Lower lobe of right lung (tissue), 2 donors: ENCODE measurements at regions not wholly inside any gene's neighbourhood (a gene's known extent, or its start where the extent isn't known, plus 50 kb on each side); places are given as distances from the start of the nearest gene placed in this dataset.

Source experiments
- ATAC-seq, 2 donors: fragments of 200-7000 bp; cut with Tn5 transposase; one replicate each; pipeline ENCODE4 v1.9.1; 2020 to 2022; ENCODE audit warnings: mild to moderate bottlenecking in 2 of 2, moderate library complexity in 2 of 2
- DNase-seq: peaks from one replicate; pipeline ENCODE4 v3.0.0-alpha.2; 2020
- H3K27ac ChIP-seq: fragments of 200-600 bp; one replicate; pipeline ENCODE4 v1.8.0; 2022
- H3K27me3 ChIP-seq: fragments of 200-600 bp; one replicate; pipeline ENCODE4 v1.8.0; 2022; ENCODE audit warnings: low read depth
- H3K36me3 ChIP-seq: fragments of 200-600 bp; one replicate; pipeline ENCODE4 v1.8.0; 2022; ENCODE audit warnings: mild to moderate bottlenecking
- H3K4me1 ChIP-seq: fragments of 200-600 bp; one replicate; pipeline ENCODE4 v1.8.0; 2022
- H3K4me3 ChIP-seq: fragments of 200-600 bp; one replicate; pipeline ENCODE4 v1.8.0; 2022; ENCODE audit warnings: mild to moderate bottlenecking
- H3K9me3 ChIP-seq: fragments of 200-600 bp; one replicate; pipeline ENCODE4 v1.8.0; 2022
- intact Hi-C: fragments of 100-400 bp; cut with DNase I; formaldehyde crosslinking; loops from one replicate; pipeline ENCODE4 v1.11.0; 2022
- TF ChIP-seq, protein P1 (sequence below): fragments of 200-600 bp; IDR thresholded peaks from one replicate; pipeline ENCODE4 v1.8.0; 2022; ENCODE audit warnings: antibody characterized with exemption, mild to moderate bottlenecking
- donor health status: DM: no; HTN: yes; CAD: no; lungs with severe emphysema.

GRCh38 chr14:97791072-97791471 is 993.9 kb downstream of the VRK1 start:
- Histone ChIP-seq H3K4me1 (no peaks in the 10 kb centered on the region), H3K9me3 (no peaks in the 10 kb centered on the region), H3K4me3 (no peak overlapping the region), H3K36me3 (no peaks in the 10 kb centered on the region), H3K27me3 (no peaks in the 10 kb centered on the region), H3K27ac (no peak overlapping the region)
- intact Hi-C loops: no loop called here
- ATAC-seq: no peak
- TF ChIP-seq, protein P1, sequence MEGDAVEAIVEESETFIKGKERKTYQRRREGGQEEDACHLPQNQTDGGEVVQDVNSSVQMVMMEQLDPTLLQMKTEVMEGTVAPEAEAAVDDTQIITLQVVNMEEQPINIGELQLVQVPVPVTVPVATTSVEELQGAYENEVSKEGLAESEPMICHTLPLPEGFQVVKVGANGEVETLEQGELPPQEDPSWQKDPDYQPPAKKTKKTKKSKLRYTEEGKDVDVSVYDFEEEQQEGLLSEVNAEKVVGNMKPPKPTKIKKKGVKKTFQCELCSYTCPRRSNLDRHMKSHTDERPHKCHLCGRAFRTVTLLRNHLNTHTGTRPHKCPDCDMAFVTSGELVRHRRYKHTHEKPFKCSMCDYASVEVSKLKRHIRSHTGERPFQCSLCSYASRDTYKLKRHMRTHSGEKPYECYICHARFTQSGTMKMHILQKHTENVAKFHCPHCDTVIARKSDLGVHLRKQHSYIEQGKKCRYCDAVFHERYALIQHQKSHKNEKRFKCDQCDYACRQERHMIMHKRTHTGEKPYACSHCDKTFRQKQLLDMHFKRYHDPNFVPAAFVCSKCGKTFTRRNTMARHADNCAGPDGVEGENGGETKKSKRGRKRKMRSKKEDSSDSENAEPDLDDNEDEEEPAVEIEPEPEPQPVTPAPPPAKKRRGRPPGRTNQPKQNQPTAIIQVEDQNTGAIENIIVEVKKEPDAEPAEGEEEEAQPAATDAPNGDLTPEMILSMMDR: no peak
- DNase-seq: no peak

GRCh38 chr14:97791906-97792305 is 994.7 kb downstream of the VRK1 start:
- Histone ChIP-seq H3K4me1 (no peaks in the 10 kb centered on the region), H3K36me3 (no peaks in the 10 kb centered on the region), H3K27me3 (no peaks in the 10 kb centered on the region), H3K27ac (no peak overlapping the region), H3K4me3 (no peak overlapping the region), H3K9me3 (no peaks in the 10 kb centered on the region)
- TF ChIP-seq, protein P1: no peak
- ATAC-seq (no peak), DNase-seq (no peak)
- intact Hi-C loops: no loop called here

DNA sequence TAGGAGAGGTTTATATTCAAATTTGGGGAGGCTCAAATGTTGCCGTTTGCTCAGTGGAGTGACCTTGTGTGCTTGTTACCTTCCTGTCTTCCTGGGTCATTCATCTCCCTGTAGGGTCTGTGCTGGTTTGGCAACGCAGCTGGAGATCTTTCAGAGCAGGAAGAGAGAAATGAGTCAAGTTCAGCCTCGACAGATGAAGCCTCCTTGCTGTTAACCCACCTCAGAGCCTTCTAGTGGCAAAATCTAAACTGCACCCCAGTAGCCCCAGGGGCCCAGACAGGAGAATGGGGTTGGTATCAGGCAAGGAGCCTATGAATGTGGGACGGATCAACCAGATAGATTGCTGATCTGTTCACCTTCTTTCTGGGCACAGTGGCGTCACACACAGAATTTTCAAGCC is 999.3 kb downstream of the VRK1 start:
- no peak for DNase-seq
- no peaks in the 10 kb centered on the region for H3K4me1 ChIP-seq
- TF ChIP-seq, protein P1: no peak
- no peaks in the 10 kb centered on the region for H3K9me3 ChIP-seq
- H3K4me3 ChIP-seq: no peak overlapping the region
- no peak for ATAC-seq
- intact Hi-C loops: no loop called here
- no peaks in the 10 kb centered on the region for H3K27me3 ChIP-seq
- H3K27ac ChIP-seq: no peak overlapping the region
- H3K36me3 ChIP-seq: no peaks in the 10 kb centered on the region

GRCh38 chr14:97798176-97798575 is 1001.0 kb downstream of the VRK1 start:
- ATAC-seq (no peak), DNase-seq (no peak)
- no peaks in the 10 kb centered on the region for H3K36me3 ChIP-seq
- no peak overlapping the region for H3K4me3 ChIP-seq
- no peaks in the 10 kb centered on the region for H3K4me1 ChIP-seq
- no peak overlapping the region for H3K27ac ChIP-seq
- no peaks in the 10 kb centered on the region for H3K9me3 ChIP-seq
- intact Hi-C loops: no loop called here
- TF ChIP-seq, protein P1: no peak
- no peaks in the 10 kb centered on the region for H3K27me3 ChIP-seq

- Histone ChIP-seq H3K9me3 (no peaks in the 10 kb centered on the region), H3K4me1 (no peaks in the 10 kb centered on the region), H3K4me3 (no peak overlapping the region), H3K27me3 (no peaks in the 10 kb centered on the region), H3K27ac (no peak overlapping the region), H3K36me3 (no peaks in the 10 kb centered on the region)
- ATAC-seq (peak; percentile 53 to 81), DNase-seq (no peak)
- TF ChIP-seq, protein P1: no peak
- intact Hi-C loops: no loop called here
Measured at GRCh38 chr14:97802430-97803373, 1005.5 kb downstream of the VRK1 start.
